ENCODE measurements at regions not wholly inside any gene's neighbourhood (a gene's known extent, or its start where the extent isn't known, plus 50 kb on each side); places are given as distances from the start of the nearest gene placed in this dataset.

DNA sequence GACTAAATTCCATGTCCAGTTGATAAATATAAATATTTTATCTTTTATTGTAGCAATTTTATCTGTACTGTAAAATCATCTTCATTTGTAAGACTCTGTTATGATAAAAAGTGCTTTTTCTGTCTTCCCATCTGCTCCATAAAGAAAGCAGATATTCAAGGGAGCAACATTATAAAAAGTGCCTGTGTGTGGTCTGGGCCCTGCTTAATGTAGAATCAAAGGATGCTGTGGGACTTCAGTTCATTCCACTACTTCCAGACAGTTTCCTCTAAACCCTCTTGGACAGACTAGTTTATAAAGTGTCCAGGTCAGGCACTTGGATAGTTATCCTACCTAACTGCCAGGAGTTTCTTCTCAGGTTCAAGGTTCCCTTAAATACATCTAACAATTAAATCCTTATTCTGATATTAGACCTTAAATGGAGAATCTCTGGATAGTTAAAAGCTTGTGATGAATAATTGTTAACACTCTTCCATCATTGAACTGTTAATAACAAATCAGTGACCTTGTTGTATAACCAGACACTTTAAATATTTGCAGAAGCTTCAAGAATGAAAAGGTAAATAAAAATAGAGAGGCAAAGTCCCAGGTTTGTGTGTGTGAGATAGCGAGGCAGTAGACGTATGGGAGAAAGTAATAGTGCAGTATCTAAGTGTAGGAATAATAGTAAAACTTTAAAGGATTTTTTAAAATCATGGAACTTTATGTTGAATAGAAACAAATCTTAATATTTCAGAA, 237.5 kb upstream of the CTSO start:
- TF ChIP-seq, protein P1, sequence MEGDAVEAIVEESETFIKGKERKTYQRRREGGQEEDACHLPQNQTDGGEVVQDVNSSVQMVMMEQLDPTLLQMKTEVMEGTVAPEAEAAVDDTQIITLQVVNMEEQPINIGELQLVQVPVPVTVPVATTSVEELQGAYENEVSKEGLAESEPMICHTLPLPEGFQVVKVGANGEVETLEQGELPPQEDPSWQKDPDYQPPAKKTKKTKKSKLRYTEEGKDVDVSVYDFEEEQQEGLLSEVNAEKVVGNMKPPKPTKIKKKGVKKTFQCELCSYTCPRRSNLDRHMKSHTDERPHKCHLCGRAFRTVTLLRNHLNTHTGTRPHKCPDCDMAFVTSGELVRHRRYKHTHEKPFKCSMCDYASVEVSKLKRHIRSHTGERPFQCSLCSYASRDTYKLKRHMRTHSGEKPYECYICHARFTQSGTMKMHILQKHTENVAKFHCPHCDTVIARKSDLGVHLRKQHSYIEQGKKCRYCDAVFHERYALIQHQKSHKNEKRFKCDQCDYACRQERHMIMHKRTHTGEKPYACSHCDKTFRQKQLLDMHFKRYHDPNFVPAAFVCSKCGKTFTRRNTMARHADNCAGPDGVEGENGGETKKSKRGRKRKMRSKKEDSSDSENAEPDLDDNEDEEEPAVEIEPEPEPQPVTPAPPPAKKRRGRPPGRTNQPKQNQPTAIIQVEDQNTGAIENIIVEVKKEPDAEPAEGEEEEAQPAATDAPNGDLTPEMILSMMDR (conservative IDR thresholded peaks at IDR 0.05): no peak
- no peak for TF ChIP-seq ZFX (IDR thresholded peaks at IDR 0.05)
- H3K27ac ChIP-seq: no peak overlapping the region

DNA sequence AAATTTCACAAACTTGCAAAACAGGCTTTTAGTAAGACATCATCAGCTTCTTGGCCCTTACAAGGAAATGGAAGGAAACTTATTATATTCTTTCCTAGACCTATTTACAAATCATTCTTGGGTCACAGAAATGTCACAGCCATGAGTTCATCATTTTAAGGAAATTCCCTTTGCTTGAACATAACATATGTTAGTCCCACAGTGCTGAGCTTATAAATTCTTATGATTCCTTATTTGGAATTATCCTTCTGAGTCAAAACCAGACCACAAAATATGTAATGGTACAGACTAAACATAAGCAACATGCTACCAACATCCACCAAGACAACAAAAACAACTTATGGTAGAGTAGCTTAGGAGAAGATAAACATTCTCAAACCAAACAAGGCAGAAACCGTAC, 236.9 kb upstream of the CTSO start:
- H3K27ac ChIP-seq: no peak overlapping the region
- TF ChIP-seq, protein P1 (conservative IDR thresholded peaks at IDR 0.05): no peak
- no peak for TF ChIP-seq ZFX (IDR thresholded peaks at IDR 0.05)

DNA sequence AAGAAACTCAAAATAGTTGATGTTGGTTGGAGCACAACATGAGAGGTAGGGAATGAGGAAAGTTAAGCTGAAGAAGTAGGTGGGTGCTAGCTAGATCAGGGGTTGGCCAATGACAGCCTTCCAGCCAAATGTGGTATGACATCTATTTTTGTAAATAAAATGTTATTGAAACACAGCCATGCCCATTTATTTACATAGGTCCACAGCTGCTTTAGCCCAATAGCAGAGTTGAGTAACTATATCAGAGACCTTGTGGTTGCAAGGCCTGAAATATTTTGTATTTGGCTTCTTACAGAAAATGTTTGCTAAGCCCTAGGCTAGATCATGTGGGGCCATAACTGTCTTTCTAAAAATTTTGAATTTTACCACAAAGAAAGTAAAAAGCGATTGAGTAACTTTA, 234.9 kb upstream of the CTSO start:
- no peak overlapping the region for H3K27ac ChIP-seq
- no peak for TF ChIP-seq ZFX (IDR thresholded peaks at IDR 0.05)
- TF ChIP-seq, protein P1 (conservative IDR thresholded peaks at IDR 0.05): no peak

GRCh38 chr4:156186111-156186510, 232.4 kb upstream of the CTSO start:
- no peak overlapping the region for H3K27ac ChIP-seq
- TF ChIP-seq, protein P1 (conservative IDR thresholded peaks at IDR 0.05): no peak
- no peak for TF ChIP-seq ZFX (IDR thresholded peaks at IDR 0.05)

DNA sequence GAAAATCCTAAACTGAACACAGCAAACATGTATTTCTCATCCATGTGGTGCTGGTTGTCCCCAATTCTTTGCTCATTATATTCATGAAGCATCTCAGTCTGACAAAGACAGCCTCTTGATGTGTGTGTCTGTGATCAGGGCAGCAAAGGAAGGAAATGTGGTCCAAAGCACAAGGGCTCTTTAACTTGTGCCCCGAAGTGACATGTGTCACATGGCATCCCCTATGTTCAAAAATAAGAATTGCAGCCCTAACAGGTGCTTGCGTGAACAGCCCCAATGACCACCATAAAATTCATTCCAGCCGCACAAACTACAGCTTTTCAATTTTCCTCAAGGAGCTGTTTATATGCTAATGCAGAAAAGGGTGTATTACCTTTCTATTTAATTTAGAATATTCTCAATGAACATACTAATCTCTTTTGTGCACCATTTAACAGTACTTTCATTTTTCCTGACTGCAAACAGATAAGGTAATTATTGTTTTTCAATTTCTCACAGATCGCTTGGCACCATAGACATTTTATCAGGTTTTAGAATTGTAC, 231.9 kb upstream of the CTSO start:
- no peak overlapping the region for H3K27ac ChIP-seq
- no peak for TF ChIP-seq ZFX (IDR thresholded peaks at IDR 0.05)
- TF ChIP-seq, protein P1 (conservative IDR thresholded peaks at IDR 0.05): no peak; the same call in 1 of the 2 replicates

- H3K27ac ChIP-seq: no peak overlapping the region
- TF ChIP-seq ZFX (IDR thresholded peaks at IDR 0.05): no peak
- TF ChIP-seq, protein P1 (conservative IDR thresholded peaks at IDR 0.05): no peak
Observed at GRCh38 chr4:156182269-156182668, 228.6 kb upstream of the CTSO start.

DNA sequence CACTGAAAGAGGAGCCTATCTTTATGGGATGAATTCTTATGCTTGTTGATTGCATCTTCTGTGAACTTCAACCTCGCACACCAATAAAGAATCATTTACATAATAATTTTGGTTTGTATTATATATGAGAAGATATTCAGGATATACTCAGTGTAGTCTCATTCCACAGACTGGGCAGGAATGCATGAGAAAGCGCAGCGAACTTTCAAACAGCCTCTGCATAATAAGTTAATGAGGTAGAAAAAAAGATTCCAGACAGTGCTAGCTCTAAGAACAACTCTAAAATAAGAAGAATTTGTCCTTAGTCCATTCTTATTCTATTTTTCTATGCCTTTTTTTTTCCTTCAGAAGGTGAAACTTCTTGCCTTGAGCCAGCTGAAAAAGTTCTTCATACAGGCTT, 224.3 kb upstream of the CTSO start:
- H3K27ac ChIP-seq: no peak overlapping the region
- no peak for TF ChIP-seq ZFX (IDR thresholded peaks at IDR 0.05)
- TF ChIP-seq, protein P1 (conservative IDR thresholded peaks at IDR 0.05): no peak
